Astrocyte (in vitro differentiated cells and primary cell): ENCODE measurements at regions not wholly inside any gene's neighbourhood (a gene's known extent, or its start where the extent isn't known, plus 50 kb on each side); places are given as distances from the start of the nearest gene placed in this dataset.
"Not testable (repeated sequence)": the region's sequence is repeated elsewhere in the genome, so short reads cannot be mapped to it uniquely, and the experiment has no call there.

Source experiments
- DNase-seq: peaks from one replicate; pipeline ENCODE4 v3.0.0-alpha.2; 2010; ENCODE audit warnings: low read depth
- FAIRE-seq: peaks from 2 replicates; lab custom pipeline; 2011; peaks lifted over from hg19 to GRCh38; lab: Jason Lieb, UNC
- H2AFZ ChIP-seq: 2 replicates; pipeline ENCODE4 v1.6.0; 2012; ENCODE audit warnings: low read depth, low read length, inconsistent platforms
- H3K27ac ChIP-seq: 2 replicates; pipeline ENCODE4 v1.5.1; 2011; ENCODE audit warnings: low read depth, low read length, inconsistent platforms
- H3K27me3 ChIP-seq: 2 replicates; pipeline ENCODE4 v1.6.0; 2011; ENCODE audit warnings: low read length, inconsistent platforms; ENCODE audit not compliant: insufficient read depth
- H3K36me3 ChIP-seq: 2 replicates; pipeline ENCODE4 v1.5.1; 2011; ENCODE audit warnings: low read length, inconsistent platforms; ENCODE audit not compliant: insufficient read depth
- H3K4me1 ChIP-seq: 2 replicates; pipeline ENCODE4 v1.5.1; 2011; ENCODE audit warnings: low read length, inconsistent platforms; ENCODE audit not compliant: insufficient read depth
- H3K4me2 ChIP-seq: 2 replicates; pipeline ENCODE4 v1.6.0; 2012; ENCODE audit warnings: low read length, inconsistent platforms
- H3K4me3 ChIP-seq: 2 replicates; pipeline ENCODE4 v1.5.1; 2011; ENCODE audit warnings: low read depth, mild to moderate bottlenecking, low read length, inconsistent platforms; ENCODE audit not compliant: insufficient read depth
- H3K79me2 ChIP-seq: 2 replicates; pipeline ENCODE4 v1.6.0; 2012; ENCODE audit warnings: mild to moderate bottlenecking, low read length, inconsistent platforms; ENCODE audit not compliant: insufficient read depth
- H3K9ac ChIP-seq: 2 replicates; pipeline ENCODE4 v1.6.0; 2012; ENCODE audit warnings: mild to moderate bottlenecking, low read length, inconsistent platforms
- H3K9me3 ChIP-seq: 2 replicates; pipeline ENCODE4 v1.5.1; 2012; ENCODE audit warnings: low read depth, mild to moderate bottlenecking, low read length, inconsistent platforms; ENCODE audit not compliant: insufficient read depth
- H4K20me1 ChIP-seq: 2 replicates; pipeline ENCODE4 v1.6.0; 2012; ENCODE audit warnings: low read length, inconsistent platforms; ENCODE audit not compliant: insufficient read depth
- H3K27ac Mint-ChIP-seq: one replicate; pipeline ENCODE4 v1.8.0; 2021; ENCODE audit warnings: mild to moderate bottlenecking, mixed read lengths; ENCODE audit not compliant: unreplicated experiment
- H3K27me3 Mint-ChIP-seq: one replicate; pipeline ENCODE4 v1.8.0; 2021; ENCODE audit warnings: low read depth, mixed read lengths; ENCODE audit not compliant: unreplicated experiment
- H3K36me3 Mint-ChIP-seq: one replicate; pipeline ENCODE4 v1.8.0; 2021; ENCODE audit warnings: low read depth, mixed read lengths; ENCODE audit not compliant: unreplicated experiment
- H3K4me1 Mint-ChIP-seq: one replicate; pipeline ENCODE4 v1.8.0; 2021; ENCODE audit warnings: low read depth, mixed read lengths; ENCODE audit not compliant: unreplicated experiment
- H3K4me3 Mint-ChIP-seq: one replicate; pipeline ENCODE4 v1.8.0; 2021; ENCODE audit warnings: mild to moderate bottlenecking, moderate library complexity, mixed read lengths; ENCODE audit not compliant: unreplicated experiment
- H3K9me3 Mint-ChIP-seq: one replicate; pipeline ENCODE4 v1.8.0; 2021; ENCODE audit warnings: mild to moderate bottlenecking, mixed read lengths; ENCODE audit not compliant: unreplicated experiment
- CTCF ChIP-seq: IDR thresholded peaks from 2 replicates; pipeline ENCODE4 v1.5.1; 2011; ENCODE audit warnings: low read depth, mild to moderate bottlenecking, inconsistent platforms, low read length, moderate library complexity; ENCODE audit not compliant: insufficient read depth
- EZH2 ChIP-seq: IDR thresholded peaks from 2 replicates; pipeline ENCODE4 v1.6.1; 2012; ENCODE audit warnings: mild to moderate bottlenecking, low read length, inconsistent platforms; ENCODE audit not compliant: insufficient read depth

- H3K4me3 ChIP-seq = no peak overlapping the region
- H3K27me3 Mint-ChIP-seq = no peaks in the 10 kb centered on the region
- H3K9me3 ChIP-seq = no peaks in the 10 kb centered on the region
- no peaks in the 10 kb centered on the region for H3K9me3 Mint-ChIP-seq
- no peaks in the 10 kb centered on the region for H4K20me1 ChIP-seq
- no peak for FAIRE-seq
- no peak overlapping the region for H3K4me3 Mint-ChIP-seq
- H2AFZ ChIP-seq = no peak overlapping the region
- H3K4me1 ChIP-seq = no peaks in the 10 kb centered on the region
- H3K27me3 ChIP-seq = no peaks in the 10 kb centered on the region
- no peaks in the 10 kb centered on the region for H3K79me2 ChIP-seq
- DNase-seq = no peak
- H3K4me1 Mint-ChIP-seq = peaks cover 9% of the 10 kb centered on the region
- H3K27ac Mint-ChIP-seq = no peak overlapping the region
- no peak overlapping the region for H3K27ac ChIP-seq
- H3K4me2 ChIP-seq = no peak overlapping the region
- H3K36me3 Mint-ChIP-seq = no peaks in the 10 kb centered on the region
- TF ChIP-seq EZH2 = no peak
- no peak for TF ChIP-seq CTCF
- H3K9ac ChIP-seq = no peak overlapping the region
- H3K36me3 ChIP-seq = no peaks in the 10 kb centered on the region
These were observed 536.5 kb upstream of the SPRY2 start for GRCh38 chr13:80877209-80877943.

- no peaks in the 10 kb centered on the region for H3K27me3 ChIP-seq
- no peaks in the 10 kb centered on the region for H3K36me3 ChIP-seq
- TF ChIP-seq EZH2 (no peak), CTCF (no peak)
- H4K20me1 ChIP-seq = no peaks in the 10 kb centered on the region
- FAIRE-seq (no peak), DNase-seq (no peak)
- no peaks in the 10 kb centered on the region for H3K27me3 Mint-ChIP-seq
- H3K79me2 ChIP-seq = no peaks in the 10 kb centered on the region
- H3K36me3 Mint-ChIP-seq = no peaks in the 10 kb centered on the region
- no peak overlapping the region for H3K27ac Mint-ChIP-seq
- no peak overlapping the region for H2AFZ ChIP-seq
- H3K9me3 ChIP-seq = no peaks in the 10 kb centered on the region
- H3K4me1 ChIP-seq = peaks cover 2% of the 10 kb centered on the region
- H3K4me3 ChIP-seq = no peak overlapping the region
- peaks cover 9% of the 10 kb centered on the region for H3K4me1 Mint-ChIP-seq
- no peak overlapping the region for H3K4me3 Mint-ChIP-seq
- no peaks in the 10 kb centered on the region for H3K9me3 Mint-ChIP-seq
- H3K27ac ChIP-seq = no peak overlapping the region
- H3K9ac ChIP-seq = no peak overlapping the region
- no peak overlapping the region for H3K4me2 ChIP-seq
These were observed 532.7 kb upstream of the SPRY2 start for GRCh38 chr13:80873589-80873988.

- H3K79me2 ChIP-seq, H3K4me2 ChIP-seq, FAIRE-seq, H3K4me3 Mint-ChIP-seq, H3K9me3 ChIP-seq, H2AFZ ChIP-seq, H3K4me3 ChIP-seq, H4K20me1 ChIP-seq, H3K4me1 Mint-ChIP-seq, H3K27ac Mint-ChIP-seq, H3K9me3 Mint-ChIP-seq, DNase-seq, H3K27me3 Mint-ChIP-seq, H3K27ac ChIP-seq, H3K36me3 Mint-ChIP-seq, H3K36me3 ChIP-seq, H3K27me3 ChIP-seq, H3K9ac ChIP-seq, H3K4me1 ChIP-seq: not testable (repeated sequence)
These were observed 531.0 kb upstream of the SPRY2 start for GRCh38 chr13:80871971-80872370.
